NCI-H187 treated with DMSO at 0.1 percent for 48 hours (cell line): ENCODE measurements at regions not wholly inside any gene's neighbourhood (a gene's known extent, or its start where the extent isn't known, plus 50 kb on each side); places are given as distances from the start of the nearest gene placed in this dataset.
"Not testable (repeated sequence)": the region's sequence is repeated elsewhere in the genome, so short reads cannot be mapped to it uniquely, and the experiment has no call there.

Experiments used
- DNase-seq: peaks from one replicate; lab custom pipeline; 2025; lab: John Stamatoyannopoulos, UW

- DNase-seq, result no peak
Observed at GRCh38 chr14:42499137-42499536, 892.5 kb downstream of the LRFN5 start.

GRCh38 chr14:42490536-42490935, 883.9 kb downstream of the LRFN5 start:
- no peak for DNase-seq

GRCh38 chr14:42488965-42489364, 882.3 kb downstream of the LRFN5 start:
- DNase-seq, result no peak

GRCh38 chr14:42482345-42482971, 875.8 kb downstream of the LRFN5 start:
- not testable (repeated sequence) for DNase-seq

- not testable (repeated sequence) for DNase-seq
Observed at GRCh38 chr14:42481714-42482113, 875.0 kb downstream of the LRFN5 start.

- DNase-seq, result no peak
Observed at GRCh38 chr14:42480255-42480654, 873.6 kb downstream of the LRFN5 start.

GRCh38 chr14:42475289-42475688, 868.6 kb downstream of the LRFN5 start:
- no peak for DNase-seq

GRCh38 chr14:42470427-42470719, 863.7 kb downstream of the LRFN5 start:
- DNase-seq, result no peak

GRCh38 chr14:42469637-42470426, 863.2 kb downstream of the LRFN5 start:
- no peak for DNase-seq

- no peak for DNase-seq
Observed at GRCh38 chr14:42460673-42461072, 854.0 kb downstream of the LRFN5 start.

- no peak for DNase-seq
Observed at GRCh38 chr14:42459171-42459685, 852.6 kb downstream of the LRFN5 start.

- no peak for DNase-seq
Observed at GRCh38 chr14:42441615-42442014, 834.9 kb downstream of the LRFN5 start.

GRCh38 chr14:42437809-42438208, 831.1 kb downstream of the LRFN5 start:
- no peak for DNase-seq

- DNase-seq, result no peak
Observed at GRCh38 chr14:42429401-42429800, 822.7 kb downstream of the LRFN5 start.

- DNase-seq, result no peak
Observed at GRCh38 chr14:42428996-42429395, 822.3 kb downstream of the LRFN5 start.

GRCh38 chr14:42424501-42424900, 817.8 kb downstream of the LRFN5 start:
- DNase-seq, result no peak

GRCh38 chr14:42421377-42422078, 814.9 kb downstream of the LRFN5 start:
- no peak for DNase-seq

- no peak for DNase-seq
Observed at GRCh38 chr14:42420071-42420470, 813.4 kb downstream of the LRFN5 start.

- no peak for DNase-seq
Observed at GRCh38 chr14:42407153-42407552, 800.5 kb downstream of the LRFN5 start.

- DNase-seq, result no peak
Observed at GRCh38 chr14:42391146-42391834, 784.6 kb downstream of the LRFN5 start.

GRCh38 chr14:42378880-42379279, 772.2 kb downstream of the LRFN5 start:
- no peak for DNase-seq

GRCh38 chr14:42378274-42378673, 771.6 kb downstream of the LRFN5 start:
- DNase-seq, result no peak
